ENCODE measurements at regions not wholly inside any gene's neighbourhood (a gene's known extent, or its start where the extent isn't known, plus 50 kb on each side); places are given as distances from the start of the nearest gene placed in this dataset.
"Not testable (repeated sequence)": the region's sequence is repeated elsewhere in the genome, so short reads cannot be mapped to it uniquely, and the experiment has no call there.

GRCh38 chr6:137399881-137400443, 94.2 kb downstream of the OLIG3 start:
- DNase-seq, result no peak
- ATAC-seq, result peak; percentile 66

DNA sequence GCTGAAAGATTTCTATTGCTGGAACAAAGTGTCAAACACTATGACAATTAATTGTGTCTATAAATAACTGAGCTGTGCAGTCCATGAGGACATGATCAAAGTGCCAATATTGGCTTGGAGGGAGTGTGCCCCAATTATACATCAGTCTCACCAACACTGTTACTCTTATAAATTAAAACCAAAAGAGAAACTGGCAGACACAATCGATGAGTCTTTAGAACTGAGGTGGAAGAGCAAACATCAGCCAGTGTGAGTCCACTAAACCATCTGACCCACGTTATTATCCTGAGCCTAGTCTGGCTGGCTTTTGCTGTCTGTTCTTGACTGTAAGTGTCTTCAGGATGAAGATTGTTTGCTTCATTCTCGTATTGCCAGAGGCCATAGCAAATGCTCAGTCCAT, 98.9 kb downstream of the OLIG3 start:
- ATAC-seq (no peak), DNase-seq (no peak)

DNA sequence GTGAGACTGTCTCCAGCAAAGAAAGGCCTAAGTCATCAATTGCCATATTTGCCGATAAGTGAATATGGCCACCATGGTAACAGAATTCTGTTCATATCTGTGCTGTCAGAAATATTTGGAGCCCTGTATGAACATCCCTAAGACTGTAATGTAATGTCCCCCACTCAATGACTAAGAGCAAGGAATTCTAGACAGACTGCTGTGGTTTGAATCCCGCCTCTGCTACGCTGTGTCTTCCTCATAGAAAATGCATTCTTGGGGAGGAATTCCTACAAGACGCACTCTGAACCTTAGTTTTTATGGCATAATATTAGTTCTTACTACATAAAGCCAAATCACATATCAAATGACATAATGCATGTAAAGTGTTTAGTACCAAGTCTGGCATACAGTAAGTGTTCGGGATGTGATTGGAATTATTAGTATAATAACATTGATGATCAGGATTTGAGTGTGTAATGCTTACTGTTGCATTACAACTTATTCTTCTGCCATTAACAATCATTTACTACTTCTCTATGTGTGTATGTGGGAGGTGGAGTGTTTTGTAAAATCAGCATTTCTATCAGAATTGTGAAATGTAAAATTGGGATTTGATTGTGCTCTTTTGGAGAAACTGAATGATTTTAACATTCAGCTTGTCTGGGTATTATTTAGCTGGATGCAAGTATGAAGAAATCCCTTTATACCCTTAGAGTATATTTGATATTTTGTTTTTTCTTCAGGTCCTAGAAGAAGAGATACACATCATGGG, 103.0 kb downstream of the OLIG3 start:
- DNase-seq, result no peak
- no peak for ATAC-seq

GRCh38 chr6:137390334-137390733, 103.9 kb downstream of the OLIG3 start:
- no peak for DNase-seq
- ATAC-seq, result no peak

- peak; percentile 96 for ATAC-seq
- DNase-seq, result peak; percentile 69
Measured at GRCh38 chr6:137389150-137389704, 105.0 kb downstream of the OLIG3 start.

- DNase-seq (no peak), ATAC-seq (no peak)
Measured at GRCh38 chr6:137387096-137387764, 107.0 kb downstream of the OLIG3 start.

DNA sequence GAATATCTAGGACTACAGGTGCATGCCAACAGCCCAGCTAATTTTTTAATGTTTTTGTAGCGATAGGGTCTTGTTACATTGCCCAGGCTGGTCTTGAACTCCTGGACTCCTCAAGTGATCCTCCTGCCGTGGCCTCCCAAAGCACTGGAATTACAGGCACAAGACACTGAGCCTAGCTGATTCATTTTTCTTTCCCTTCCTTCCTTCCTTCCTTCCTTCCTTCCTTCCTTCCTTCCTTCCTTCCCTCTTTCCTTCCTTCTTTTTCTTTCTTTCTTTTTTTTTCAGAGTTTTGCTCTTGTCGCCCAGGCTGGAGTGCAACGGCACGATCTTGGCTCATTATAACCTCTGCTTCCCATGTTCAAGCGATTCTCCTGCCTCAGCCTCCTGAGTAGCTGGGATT, 110.9 kb downstream of the OLIG3 start:
- not testable (repeated sequence) for ATAC-seq, DNase-seq

DNA sequence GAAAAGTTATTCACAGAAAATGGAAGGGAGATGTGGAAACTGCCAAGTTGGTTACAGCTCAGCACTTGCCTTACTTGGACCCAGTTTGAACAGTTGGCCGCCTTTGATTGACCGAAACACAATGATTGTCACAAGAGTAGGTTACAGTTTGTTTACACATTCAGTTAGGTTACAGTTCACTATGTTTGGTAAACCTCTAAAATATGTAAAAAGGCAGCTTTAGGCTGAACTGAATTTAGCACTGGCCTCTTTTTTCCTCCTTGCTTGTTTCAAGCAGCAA, 116.2 kb downstream of the OLIG3 start:
- ATAC-seq, result no peak

GRCh38 chr6:137373296-137373695, 120.9 kb downstream of the OLIG3 start:
- no peak for DNase-seq
- no peak for ATAC-seq

More for the DNA sequence above, 116.2 kb downstream of the OLIG3 start:
- no peak for DNase-seq

- ATAC-seq (no peak), DNase-seq (no peak)
Measured at GRCh38 chr6:137372532-137372931, 121.7 kb downstream of the OLIG3 start.

DNA sequence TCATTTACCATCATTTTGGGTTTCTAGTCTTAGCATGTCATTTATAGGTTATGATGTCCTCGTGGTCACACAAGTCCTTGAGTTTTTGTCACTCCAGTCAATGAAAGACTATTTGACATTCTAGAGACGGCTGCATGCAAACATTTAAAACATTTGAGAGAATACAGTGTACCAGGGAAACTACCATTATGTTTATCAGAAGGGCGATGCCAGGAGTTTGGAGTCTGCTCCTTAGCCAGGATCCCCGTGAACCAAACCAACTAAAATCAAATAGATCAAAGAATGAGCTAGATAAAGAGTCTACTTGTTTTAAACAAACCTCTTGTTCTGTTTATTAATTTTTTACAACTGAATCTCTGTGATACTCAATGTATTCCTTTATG, 122.6 kb downstream of the OLIG3 start:
- ATAC-seq (no peak), DNase-seq (no peak)

- DNase-seq (no peak), ATAC-seq (no peak)
Measured at GRCh38 chr6:137370871-137371633, 123.1 kb downstream of the OLIG3 start.

DNA sequence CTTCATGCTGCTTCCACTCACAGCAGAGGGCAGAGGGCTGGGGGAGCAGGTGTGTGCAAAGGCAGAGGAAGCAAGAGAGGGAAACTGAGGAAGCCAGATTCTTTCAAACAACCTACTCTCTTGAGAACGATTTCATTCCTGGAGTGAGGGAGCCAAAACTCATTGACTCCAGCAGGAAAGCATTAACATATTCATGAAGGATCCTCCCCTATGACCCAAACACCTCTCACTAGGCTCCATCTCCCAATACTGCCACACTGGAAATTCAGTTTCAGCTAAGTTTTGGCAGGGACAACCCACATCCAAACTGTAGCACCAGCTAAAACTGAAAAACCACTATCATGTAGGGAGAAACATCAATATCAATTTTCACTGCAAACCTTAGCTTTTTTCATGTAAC, 125.1 kb downstream of the OLIG3 start:
- no peak for DNase-seq
- no peak for ATAC-seq

- ATAC-seq (no peak), DNase-seq (no peak)
Measured at GRCh38 chr6:137365707-137366437, 128.3 kb downstream of the OLIG3 start.

DNA sequence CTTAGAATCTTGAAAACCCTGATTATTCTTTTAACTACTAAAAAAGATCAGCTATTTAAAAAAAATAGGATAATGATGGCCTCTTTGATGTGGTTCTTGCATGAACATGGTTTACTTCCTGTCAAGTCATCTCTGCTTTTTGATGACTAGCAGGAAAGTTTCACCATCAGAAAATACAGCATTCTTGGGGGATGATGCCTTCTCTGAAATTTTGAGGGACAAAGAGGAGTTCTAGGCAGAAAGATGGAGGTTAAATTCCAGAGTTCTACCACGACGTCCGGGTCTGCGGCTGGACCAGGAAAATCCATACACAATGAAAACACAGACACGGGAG, 130.4 kb downstream of the OLIG3 start:
- DNase-seq, result no peak
- peak; percentile 52 for ATAC-seq

GRCh38 chr6:137362878-137363804, 131.1 kb downstream of the OLIG3 start:
- ATAC-seq, result no peak
- no peak for DNase-seq

- ATAC-seq (no peak), DNase-seq (no peak)
Measured at GRCh38 chr6:137361701-137362100, 132.5 kb downstream of the OLIG3 start.

DNA sequence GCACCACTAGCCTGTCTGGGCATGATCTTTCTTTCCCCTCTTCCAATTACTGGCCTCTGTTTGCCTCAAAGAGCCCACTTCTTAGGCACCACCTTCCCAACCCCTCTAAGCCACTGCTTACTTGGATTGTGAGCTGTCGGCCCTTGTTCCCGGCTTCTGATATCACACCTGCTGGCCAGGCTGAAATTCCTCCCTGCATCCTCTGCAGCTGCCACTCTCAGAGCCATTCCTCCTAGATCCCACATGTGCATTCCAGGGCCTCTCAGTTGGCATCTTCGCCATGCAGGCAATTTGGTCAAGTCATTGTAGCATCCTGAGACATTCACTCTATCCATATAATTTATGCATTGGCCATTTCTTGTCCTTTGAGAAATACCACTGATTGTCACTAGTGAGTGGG, 135.9 kb downstream of the OLIG3 start:
- DNase-seq, result no peak
- no peak for ATAC-seq

DNA sequence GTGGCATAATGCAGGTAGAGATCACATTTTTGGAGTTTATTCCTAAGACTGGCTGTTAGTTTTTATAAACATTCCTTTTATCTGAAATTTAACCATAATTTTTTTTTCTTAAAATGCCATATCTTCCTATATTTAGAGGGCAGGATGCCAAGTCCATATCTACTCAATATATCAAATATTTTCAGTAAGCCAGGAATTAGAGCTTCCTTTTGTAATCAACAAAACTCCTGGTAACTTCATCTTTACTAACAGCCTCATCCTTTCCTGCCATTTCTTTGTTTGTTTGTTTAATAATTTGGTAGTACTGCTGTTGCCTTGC, 136.3 kb downstream of the OLIG3 start:
- DNase-seq, result no peak
- ATAC-seq, result no peak

DNA sequence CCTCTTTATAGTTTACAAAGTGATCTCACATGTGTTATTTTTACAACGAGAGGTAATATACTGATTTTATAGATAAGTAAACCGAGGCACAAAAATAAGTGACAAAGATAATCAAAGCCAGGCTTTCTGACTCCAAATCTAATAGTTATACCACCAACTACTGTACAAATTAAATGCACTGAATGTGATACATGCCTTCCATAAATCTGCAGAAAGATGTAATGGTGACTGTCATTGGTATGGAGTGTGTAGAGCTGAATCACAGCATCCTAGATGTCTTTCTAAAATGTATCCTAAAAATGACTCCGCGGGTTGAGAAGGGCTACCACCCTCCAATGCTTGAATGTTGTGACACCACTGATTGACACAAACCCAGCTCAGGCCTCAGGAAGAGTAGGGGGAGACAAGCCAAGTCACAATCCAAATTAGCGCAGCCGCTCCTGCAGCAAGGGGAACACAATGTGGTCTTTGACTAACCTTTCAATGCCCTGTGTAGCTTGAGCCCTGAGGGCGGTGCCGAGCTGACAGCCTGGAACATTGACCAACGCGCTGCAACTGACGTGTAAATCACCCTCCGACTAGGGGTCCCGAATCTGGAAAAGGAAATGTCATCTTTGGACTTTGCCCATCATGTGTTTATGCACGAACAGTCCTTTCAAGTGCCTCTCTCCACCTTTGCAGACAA, 136.8 kb downstream of the OLIG3 start:
- ATAC-seq, result no peak
- no peak for DNase-seq

Measured in stimulated activated naive CD8-positive, alpha-beta T cell treated with anti-CD3 and anti-CD28 coated beads, Interleukin-15, Interleukin-2, amounts not matched to agents 100 U/mL and 50 U/mL, for 24 hours (primary cell).